Testis (tissue), 2 donors: ENCODE measurements at regions not wholly inside any gene's neighbourhood (a gene's known extent, or its start where the extent isn't known, plus 50 kb on each side); places are given as distances from the start of the nearest gene placed in this dataset.

Experiments used
- CTCF ChIP-seq, 3 experiments: fragments of 450-650 bp in 2 of 3; fragments of 200-600 bp in 1 of 3; sonication (generic) in 1 of 3; IDR thresholded peaks; one replicate each; pipeline ENCODE4 v1.5.1; 2016 to 2019; ENCODE audit warnings: antibody characterized with exemption in 3 of 3, mild to moderate bottlenecking in 2 of 3, moderate library complexity in 1 of 3
- POLR2A ChIP-seq: fragments of 450-650 bp; IDR thresholded peaks from one replicate; pipeline ENCODE4 v1.6.1; 2017; ENCODE audit warnings: antibody characterized with exemption, mild to moderate bottlenecking, moderate library complexity

GRCh38 chr6:85961746-85962145, 319.1 kb upstream of the SYNCRIP start:
- TF ChIP-seq CTCF (IDR thresholded peaks at IDR 0.05) (no peak), POLR2A (no peak)
